HG02642 (cell line): ENCODE measurements at regions not wholly inside any gene's neighbourhood (a gene's known extent, or its start where the extent isn't known, plus 50 kb on each side); places are given as distances from the start of the nearest gene placed in this dataset.

Experiments
- ATAC-seq: cut with Tn5 transposase; IDR thresholded peaks from one replicate; pipeline ENCODE4 v1.9.1; 2021; ENCODE audit warnings: mild to moderate bottlenecking; ENCODE audit not compliant: unreplicated experiment, poor library complexity

DNA sequence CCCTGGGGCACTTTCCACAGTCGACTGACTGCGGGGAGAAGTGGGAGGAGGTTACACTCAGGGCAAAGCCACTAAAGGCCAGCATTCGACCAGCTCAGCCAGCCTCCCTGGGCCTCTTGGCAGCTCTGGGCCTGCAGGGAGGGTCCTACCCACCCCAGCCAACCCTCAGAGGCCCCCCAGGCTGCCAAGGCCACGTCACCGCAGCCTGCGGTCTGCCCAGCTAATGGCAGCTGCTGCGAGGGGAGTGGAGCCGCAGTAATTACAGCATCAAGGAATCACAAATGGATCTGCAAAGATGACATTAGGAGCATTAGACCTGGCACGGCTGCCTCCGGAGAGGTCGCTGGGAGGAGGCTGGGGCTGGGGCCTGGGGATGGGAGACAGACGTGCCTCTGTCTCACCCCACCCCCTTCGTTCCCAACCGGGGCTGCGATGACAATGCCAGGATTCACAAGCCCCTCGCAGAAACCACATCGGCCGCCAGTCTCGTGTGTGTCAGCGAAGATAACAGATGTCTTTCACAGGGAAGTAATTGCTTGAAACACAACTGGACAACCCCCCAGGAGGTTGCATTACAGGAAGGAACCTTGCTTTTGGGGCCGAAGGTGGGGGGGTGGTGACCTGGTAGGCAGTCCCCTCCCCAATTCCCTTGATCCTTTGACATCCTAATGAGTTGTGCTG, 367.6 kb downstream of the BCOR start:
- no peak for ATAC-seq

DNA sequence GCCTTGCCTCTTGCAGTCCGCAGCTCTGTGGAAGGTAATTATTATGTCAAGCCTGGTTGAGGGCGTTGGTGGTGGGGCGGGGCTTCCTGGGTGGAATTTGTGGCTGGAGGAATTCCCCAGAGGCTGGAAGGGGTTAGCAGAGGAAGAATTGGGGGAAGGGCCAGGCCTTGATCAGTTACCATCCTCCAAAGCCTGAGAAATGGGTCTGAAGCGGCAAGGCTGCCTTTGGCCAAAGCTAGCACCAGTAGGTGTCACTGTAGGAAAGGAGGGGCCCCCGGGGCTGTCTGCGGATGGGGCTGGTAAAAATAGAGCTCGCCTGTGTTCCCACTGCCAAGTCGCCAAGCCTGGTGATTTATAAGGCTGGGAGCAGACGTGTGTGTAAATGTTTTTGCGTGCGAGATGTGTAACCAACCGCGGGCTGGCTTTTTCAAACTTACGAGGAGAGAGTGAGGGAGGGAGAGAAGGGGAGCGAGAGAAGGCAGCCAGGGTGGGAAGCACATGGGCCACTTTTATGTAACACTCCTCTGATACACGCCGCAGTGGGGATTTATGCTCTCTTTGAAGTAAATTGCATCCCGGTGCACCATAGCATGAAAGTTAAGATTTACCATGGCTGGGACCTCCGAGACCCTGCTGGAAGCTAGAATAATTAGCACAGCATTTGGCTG, 367.0 kb downstream of the BCOR start:
- ATAC-seq = no peak

DNA sequence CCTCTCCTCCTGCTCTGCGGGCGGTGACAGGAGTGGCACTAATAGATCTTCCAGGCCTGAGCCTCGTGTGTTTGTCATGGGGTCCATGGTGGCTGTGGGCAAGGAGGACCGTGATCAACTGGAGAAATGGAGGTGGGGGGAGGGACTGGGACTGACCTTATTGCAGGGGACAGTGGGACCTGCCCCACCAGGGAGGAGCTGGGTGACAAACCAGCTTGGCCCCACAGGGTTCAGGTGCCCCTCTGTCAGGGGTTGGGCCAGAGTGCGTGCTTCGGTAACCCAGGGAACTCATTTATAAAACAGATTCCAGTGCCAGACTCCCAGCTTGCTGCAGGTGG, 366.5 kb downstream of the BCOR start:
- no peak for ATAC-seq

DNA sequence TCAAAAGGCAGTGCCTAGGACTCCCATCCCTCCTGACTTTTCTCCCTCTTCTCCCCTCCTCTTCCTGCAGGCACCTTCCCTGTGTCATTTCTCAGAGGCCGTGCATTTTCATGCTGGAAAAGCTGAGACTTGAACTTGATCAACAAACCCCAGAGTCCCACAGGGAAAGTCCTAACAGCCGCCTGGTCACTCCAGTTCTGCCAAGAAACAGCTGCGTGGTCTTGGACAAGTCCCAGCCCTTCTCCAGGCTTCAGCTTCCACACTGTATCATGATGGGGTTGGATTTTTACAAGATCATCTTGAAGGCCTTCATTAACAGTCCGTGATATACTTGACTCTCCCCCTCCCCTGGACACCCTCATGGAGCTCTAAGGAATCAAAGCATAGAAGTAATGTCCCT, 366.0 kb downstream of the BCOR start:
- no peak for ATAC-seq

DNA sequence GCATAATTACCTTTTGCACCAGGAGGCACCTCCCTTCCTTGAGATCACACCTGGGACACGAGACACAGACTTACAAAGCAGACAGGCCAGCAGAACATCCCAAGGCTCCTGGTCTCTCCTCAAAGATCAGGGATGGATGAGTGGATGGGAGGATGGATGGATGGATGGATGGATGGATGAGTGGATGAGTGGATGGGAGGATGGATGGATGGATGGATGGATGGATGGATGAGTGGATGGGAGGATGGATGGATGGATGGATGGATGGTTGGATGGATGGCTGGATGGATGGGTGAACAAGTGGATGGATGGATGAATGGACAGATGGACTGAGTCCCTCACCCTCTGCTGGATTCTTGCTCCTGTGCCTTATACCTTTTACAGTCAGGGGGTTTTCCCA, 364.0 kb downstream of the BCOR start:
- no peak for ATAC-seq

DNA sequence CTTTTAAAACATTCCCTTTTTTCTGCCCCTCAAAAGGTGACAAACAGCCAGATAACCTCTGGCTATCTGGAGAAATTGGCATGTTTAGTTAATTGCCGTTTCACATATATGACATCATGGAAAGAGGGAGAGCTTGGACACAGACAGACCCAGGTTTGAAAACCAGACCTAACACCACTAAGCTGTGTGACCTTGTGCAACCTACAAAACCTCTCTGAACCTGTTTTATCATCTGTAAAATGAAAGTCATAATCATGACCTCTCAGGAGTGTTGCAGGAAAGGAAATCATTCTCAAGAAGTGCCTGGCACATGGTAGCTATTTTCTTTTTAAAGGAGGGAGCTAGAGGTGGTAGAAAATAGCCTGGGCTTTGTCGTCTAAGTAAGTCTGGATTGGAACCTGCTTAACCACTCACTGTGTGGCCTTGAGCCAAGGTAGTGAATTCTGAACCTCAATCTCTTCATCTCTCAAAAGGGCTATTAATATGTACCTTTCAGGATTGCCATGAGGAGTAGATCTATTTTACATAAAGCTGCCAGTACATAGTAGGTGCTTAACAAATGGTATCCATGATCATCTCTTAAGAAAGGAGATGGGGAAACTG, 363.5 kb downstream of the BCOR start:
- no peak for ATAC-seq

DNA sequence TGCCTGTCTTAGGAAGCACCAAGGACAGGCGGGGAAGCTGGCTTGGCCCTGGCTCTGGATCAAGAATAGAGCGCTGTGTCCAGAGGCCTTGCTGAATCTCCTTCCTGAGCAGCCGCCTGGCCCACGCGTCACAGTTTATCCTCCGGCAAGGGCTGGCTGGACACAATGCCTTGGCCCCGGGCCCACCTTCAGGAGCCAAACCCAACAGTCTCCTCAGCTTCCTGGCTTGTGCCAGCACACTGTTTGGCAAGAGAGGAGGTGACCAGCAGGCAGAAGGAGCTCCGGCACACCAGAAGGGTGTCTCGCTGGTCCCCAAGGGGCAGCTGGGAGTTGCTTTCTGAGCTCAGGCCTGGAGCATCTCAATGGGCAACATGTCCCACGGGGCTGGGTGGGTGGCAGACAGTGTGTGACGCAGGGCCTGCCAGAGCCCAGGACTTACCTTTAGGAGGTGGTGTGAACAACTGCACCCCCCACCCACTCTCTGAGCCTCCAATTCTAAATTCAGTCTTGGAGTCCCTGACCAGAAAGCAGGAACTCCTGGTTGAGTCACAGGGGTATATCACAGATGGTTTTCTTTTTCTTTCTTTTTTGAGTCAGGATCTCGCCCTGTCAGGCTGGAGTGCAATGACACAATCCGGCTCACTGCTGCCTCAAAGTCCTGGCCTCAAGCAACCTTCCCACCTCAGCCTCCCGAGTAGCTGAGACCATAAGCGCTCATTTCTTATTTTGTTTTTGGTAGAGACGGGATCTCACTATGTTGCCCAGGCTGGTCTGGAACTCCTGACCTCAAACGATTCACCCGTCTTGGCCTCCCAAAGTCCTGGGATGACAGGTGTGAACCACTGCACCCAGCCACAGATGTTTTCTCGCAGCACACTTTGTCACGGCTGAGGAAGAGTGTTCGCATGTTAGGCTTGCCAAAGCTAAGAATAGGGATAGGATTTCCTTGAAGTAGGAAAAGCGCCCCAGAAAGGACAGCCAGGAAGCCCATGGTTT, 361.2 kb downstream of the BCOR start:
- no peak for ATAC-seq

DNA sequence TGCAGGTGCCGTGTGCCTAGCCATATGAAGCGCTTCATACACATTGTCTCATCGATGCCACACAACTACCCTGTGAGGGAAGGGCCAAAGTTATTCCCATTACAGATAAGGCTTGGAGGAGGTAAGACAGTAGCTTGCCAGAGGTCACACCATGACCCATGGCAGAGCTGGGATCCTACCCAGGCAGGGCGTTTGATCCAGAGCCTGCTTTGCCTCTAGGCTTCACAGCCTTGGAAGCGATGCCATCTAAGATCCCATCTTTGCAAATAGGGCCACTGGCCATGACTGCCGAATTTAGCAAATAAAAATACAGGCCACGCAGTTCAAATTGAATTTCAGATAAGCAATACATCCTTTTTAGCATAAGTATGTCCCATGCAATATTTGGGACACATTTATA, 358.2 kb downstream of the BCOR start:
- no peak for ATAC-seq

DNA sequence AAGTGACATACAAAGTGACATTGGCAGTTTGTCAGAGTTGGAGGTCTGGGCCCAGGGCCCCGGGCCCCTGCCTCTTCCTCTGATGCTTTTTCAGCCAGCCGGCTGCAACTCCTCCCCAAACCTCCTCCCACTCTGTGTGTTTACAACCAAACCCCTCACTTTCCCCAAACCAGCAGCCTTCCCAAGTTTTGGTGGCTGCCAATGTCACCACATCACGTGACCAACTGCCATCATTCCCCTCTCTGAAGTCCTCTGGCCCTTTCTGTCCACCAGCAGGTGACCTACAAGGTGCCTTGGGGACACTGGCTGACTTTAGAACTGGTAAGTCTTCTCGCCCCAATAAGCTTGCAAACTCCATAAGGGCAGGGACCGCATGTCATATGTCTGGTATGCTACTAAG, 357.7 kb downstream of the BCOR start:
- ATAC-seq = no peak

DNA sequence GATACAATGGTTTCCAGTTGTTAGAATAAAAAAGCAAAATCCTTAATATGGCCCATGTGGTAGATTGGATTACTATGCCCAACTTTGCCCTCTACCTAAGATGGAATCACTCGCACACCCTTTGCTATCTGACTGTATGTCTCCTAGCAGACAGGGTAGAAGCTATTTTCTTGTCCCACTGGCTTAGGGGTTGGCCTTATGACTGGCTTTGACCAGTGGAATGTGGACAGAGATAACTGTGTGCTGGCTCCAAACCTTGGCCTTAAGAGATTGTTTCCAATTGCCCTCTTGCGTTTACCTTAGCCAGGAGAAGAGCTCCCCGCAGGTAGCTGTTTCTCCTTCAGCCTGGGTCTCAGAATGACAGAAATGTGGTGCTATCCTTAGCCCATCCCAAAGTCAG, 355.9 kb downstream of the BCOR start:
- no peak for ATAC-seq

DNA sequence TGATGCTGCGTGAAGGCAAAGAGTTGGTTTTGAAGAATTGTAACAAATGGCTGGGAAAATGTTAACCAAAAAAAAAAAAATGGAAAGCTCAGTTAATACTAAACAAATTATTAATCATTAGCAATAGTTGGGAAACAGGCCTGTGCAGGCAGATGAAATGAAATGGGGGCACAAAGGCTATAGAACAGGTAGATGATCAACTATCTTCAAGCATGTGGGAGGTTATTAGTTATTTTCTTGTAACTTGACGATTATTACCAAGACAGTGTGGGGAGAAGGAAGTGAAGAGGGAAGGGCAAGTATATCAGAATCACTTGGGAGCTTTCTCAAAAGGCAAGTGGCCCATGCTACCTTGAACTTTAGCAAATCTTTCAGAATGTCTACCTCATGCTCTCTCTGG, 351.9 kb downstream of the BCOR start:
- ATAC-seq = no peak

DNA sequence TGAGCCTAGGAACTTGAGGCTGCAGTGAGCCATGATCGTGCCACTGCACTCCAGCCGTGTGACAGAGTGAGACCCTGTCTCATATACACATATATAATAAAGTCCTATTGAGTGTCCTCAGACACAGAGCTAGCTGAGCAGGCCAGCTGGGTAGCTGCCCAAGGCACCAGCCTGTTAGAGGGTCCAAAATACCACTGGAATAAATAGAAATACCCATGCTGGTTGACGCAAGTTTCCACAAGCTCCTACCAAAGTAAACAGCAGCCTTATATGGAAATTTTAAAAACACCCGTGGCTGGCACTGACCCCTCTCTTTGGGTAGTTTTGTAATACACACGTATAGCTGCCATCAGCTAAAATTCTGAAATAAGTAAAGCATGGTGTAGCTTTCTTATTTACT, 348.6 kb downstream of the BCOR start:
- no peak for ATAC-seq

DNA sequence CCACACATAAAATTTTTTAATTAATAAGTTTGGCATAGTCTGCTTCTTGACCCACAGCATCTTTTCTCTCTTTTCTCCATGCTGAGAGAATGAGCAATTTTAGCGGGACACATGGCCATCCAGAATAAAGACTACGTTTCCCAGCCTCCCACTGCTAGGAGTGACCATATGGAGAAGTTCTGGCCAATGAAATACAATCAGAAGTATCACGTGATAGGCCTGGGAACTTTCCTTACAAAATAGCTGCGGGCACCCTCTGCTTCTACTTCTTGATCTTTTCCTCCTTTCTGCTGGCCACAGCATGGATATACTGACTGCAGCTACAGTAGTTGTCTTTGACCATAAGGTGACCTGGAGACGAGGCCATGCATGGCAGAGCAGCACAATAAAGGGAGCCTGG, 348.0 kb downstream of the BCOR start:
- no peak for ATAC-seq

DNA sequence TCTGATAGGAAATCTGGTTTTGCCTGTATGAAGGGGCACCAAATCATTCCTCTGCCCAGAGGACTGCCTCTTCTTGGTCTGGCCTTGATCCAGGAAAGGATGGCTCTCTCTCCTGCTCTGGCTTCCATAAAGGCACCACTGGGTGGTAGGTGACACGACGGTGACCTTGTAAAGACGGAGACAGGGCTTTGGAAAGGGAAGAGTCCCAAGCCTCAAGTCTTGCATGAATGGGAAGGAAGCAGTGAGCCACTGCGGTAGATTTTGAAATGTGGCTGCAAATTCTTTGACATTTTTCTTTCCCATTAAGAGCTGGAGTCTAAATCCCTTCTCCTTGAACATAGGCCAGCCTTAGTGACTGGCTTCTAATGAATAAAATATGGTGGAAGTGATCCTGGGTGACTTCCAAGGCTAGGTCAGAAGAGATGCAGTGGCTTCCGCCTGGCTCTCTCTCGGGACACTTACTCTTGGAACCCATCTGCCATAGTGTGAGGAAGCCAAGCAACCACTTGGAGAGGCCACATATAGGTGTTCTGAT, 347.4 kb downstream of the BCOR start:
- no peak for ATAC-seq

DNA sequence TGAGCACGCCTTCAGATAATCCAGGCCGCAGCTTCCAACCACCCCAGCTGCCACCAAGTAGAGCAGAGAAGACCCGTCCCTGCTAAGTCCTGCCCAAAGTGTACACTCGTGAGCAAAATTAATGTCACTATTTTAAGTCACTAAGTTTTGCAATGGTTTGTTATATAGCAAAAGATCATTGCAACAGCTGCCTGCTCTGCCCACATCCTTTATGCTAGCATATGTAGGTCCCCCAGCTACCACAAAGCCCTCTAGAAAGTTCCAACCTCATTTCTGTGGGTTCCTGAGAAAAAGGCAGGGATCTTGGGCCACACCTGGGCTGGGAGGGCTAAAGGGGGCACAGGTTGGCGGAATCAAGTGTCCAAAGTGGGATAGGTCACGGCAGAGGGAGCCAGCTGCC, 346.9 kb downstream of the BCOR start:
- ATAC-seq = no peak

DNA sequence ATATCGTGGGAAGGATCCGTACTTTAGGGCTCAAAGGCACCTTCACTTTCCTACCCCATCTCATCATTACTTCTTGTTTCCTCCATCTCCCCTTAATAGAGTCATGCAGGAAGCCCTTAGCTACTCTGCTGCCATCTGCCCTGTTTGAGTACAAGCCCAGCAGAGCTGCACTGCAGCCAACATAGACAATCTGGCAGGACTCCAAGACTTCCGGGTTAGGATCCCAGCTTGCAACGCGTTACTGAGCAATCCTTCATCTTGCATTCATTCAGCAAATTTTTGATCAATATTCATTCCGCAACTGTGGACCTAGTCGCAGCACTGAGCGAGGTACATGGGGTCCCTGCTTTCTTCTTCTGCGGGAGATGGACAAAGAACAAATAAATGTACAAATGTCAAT, 344.9 kb downstream of the BCOR start:
- ATAC-seq = no peak

DNA sequence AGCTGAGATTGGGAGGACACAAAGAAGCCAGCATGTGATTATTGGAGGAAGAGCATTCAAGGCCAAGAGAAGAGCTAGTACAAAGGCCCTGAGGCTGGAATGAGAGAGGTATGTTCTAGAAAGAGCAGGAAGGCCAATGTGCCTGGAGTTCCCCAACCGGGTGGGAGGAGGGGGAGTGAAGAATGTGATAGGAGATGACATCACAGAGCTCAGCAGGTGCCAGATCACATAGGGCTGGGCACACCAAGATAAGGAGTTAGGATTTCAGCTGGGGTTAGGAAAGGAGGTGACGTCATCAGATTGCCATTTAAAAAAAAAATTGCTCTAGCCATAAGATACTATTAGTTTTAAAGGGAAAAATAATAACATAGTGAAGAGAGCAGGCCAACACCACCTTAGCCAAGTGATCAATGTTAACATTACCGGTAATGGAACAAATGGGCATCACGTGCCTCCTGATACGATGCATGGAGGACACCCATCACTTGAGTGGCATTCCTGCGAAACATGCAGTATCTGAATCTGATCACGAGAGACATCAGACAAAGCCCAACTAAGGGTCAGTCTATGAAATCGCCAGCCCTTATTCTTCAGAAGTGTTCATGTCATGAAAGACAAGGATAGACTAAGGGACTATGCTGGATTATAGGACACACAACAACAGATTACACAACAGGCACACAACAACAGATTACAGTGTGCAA, 344.3 kb downstream of the BCOR start:
- ATAC-seq = no peak

DNA sequence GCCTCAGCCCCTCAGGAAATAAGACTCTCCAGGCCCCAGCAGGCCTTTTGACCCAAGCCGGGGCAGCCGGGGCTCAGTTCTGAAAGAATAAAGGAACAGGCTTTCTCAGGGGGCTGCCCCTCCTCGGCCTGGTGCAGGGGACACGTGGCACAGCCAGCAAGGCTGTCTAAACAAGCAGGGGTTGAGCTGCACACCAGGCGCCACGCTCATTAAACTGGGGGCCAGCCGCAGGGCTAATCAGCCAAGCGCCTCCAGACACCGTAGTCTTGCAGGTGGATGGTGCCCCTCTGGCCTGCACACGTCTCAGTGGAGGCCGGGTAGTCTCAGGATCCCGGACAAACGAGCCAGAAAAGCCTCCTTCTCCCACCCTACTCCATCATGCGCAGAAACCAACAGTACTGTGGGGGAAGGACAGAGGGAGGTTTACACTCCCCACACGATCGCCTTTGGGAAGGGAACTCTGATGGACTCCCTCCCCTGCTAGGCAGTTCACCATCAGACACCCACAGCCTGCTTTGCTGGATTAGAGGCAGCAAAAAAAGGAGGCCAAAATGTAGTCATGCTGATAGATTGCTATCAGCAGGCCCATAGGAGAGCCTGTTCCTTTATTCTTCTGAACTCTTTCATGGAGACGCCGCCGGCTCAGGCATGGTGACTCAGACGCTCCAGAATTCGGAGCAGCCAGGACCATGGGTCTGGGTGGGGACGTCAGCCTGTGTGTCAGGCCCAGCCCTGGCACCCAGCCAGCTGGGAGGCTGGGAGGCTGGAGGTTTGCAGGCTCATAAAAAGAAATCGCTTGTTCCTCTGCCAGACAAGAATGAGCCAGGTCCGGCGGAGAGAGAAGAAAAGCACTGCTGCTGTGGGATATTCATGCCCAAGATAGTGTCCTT, 342.4 kb downstream of the BCOR start:
- ATAC-seq = no peak
